NB4 (cell line): ENCODE measurements at regions not wholly inside any gene's neighbourhood (a gene's known extent, or its start where the extent isn't known, plus 50 kb on each side); places are given as distances from the start of the nearest gene placed in this dataset.

ENCODE experiments used
- DNase-seq: peaks from one replicate; pipeline ENCODE4 v3.0.0; 2010; ENCODE audit warnings: low read depth
- H3K4me3 ChIP-seq: one replicate; pipeline ENCODE4 v1.5.1; 2011; ENCODE audit warnings: mild to moderate bottlenecking, low read depth, low read length, moderate library complexity
- CTCF ChIP-seq: IDR thresholded peaks from one replicate; pipeline ENCODE4 v1.5.1; 2012; ENCODE audit warnings: low read depth, low read length
- MAX ChIP-seq: IDR thresholded peaks from 2 replicates; pipeline ENCODE4 v1.6.1; 2011; ENCODE audit warnings: low read depth, low read length
- MYC ChIP-seq: IDR thresholded peaks from 2 replicates; pipeline ENCODE4 v1.6.1; 2011; ENCODE audit warnings: low read depth, low read length
- POLR2A ChIP-seq: IDR thresholded peaks from 2 replicates; pipeline ENCODE4 v1.6.1; 2011; ENCODE audit warnings: mild to moderate bottlenecking; ENCODE audit not compliant: insufficient read length; ENCODE audit errors: extremely low read depth

DNA sequence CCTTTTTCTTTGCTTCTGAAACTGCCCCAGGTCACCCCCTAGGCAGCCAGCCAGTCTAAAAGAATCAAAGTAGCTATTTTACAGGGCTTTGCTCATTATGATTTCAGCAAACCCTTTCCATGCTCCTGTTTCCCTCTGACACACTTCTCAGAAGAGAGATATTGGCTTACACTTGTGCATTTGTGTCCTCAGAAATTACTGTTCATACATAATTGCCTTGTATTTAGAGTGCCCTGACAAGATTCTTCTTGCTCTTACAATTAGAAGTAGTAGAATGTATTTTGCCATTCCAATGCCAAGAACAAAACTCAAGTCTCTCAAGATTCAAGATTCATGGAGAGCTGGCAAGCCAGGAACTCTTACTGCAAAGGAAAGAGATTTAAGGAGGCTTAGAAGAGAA lies 531.0 kb upstream of the ZFP42 start:
- no peak overlapping the region for H3K4me3 ChIP-seq
- TF ChIP-seq MAX (no peak), MYC (no peak)
- DNase-seq: no peak

DNA sequence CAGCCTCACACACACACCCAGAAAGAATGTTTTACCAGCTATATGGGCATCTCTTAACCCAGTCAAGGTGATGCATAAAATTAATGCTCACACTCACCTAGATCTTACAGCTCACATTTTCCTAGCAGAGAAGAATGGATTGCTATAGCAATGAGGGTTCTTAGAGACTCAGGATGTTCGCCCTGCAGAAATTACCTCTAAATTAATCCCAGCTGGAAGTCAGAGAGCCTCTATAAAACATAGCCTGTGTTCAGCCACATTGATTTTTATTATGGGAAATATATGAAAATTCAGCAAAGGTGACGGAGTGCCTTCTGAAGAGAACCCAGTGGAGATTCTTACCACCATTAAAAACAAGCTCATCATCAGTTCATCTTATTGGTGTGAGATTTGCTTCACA lies 528.3 kb upstream of the ZFP42 start:
- TF ChIP-seq MYC: no peak
- TF ChIP-seq POLR2A: no peak
- no peak for TF ChIP-seq CTCF
- no peak for TF ChIP-seq MAX
- no peak overlapping the region for H3K4me3 ChIP-seq
- no peak for DNase-seq

DNA sequence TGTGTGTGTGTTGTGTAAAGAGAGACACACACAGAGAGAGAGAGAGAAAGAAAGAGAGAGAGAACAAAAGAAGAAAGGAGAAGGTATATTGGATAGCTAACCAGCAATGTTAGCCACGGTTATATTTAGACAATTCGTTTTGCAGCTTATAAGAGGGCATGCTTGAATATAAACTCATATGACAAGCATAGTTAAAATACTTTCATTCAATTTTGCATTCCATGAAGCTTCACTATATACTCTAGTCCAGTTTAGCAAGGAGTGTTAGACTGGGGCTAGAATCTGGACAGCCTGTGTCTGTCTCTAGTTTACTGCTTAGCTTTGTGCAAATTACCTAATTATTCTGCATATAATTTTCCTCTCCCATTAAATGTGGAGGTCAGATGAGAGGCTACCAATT lies 525.9 kb upstream of the ZFP42 start:
- DNase-seq: no peak
- TF ChIP-seq MAX: no peak
- no peak for TF ChIP-seq CTCF
- no peak for TF ChIP-seq POLR2A
- TF ChIP-seq MYC: no peak
- no peak overlapping the region for H3K4me3 ChIP-seq

- H3K4me3 ChIP-seq: no peak overlapping the region
- no peak for TF ChIP-seq MYC
- no peak for TF ChIP-seq MAX
- no peak for TF ChIP-seq POLR2A
- TF ChIP-seq CTCF: no peak
- no peak for DNase-seq
These were observed 525.5 kb upstream of the ZFP42 start for GRCh38 chr4:187470061-187470460.

DNA sequence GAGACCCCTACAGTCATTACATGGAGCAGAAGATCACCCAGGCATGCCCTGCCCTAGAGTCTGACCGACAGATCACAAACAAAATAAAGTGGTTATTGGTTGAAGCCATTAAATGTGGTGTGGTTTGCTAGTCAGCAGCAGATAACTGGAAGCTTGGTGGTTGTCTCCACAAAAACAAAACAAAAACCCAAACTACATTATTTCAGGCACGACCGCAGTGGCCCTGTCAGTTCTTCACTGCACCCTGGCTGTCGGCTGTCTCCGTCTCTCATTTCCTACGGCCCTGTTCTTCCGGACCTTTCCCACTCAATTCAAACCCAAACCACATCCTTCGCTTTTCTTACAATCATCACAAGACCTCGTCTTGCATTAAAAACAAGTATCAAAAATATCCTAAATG lies 521.3 kb upstream of the ZFP42 start:
- no peak for TF ChIP-seq POLR2A
- no peak for TF ChIP-seq MAX
- no peak for TF ChIP-seq CTCF
- TF ChIP-seq MYC: no peak
- DNase-seq: no peak
- H3K4me3 ChIP-seq: no peak overlapping the region

DNA sequence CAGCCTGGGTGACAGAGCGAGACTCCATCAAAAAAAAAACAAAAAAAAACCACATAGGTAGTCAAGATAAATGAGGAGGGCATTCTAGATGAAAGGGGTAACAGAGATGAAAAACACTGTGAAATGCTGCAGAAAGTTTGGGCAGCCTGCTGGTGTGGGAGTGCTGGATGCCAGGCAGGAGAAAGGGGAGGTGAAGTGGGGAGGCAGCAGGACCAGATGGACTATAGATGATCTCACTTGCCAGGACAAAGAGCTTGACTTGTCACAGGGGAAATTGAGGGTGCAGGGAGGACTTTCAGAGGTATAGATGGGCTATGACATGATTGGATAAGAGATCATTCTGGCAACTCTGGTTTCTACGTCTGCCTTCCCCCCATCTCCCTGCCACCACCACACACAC lies 519.7 kb upstream of the ZFP42 start:
- no peak overlapping the region for H3K4me3 ChIP-seq
- DNase-seq: no peak
- TF ChIP-seq CTCF (no peak), MYC (no peak), MAX (no peak), POLR2A (no peak)
